LNCaP clone FGC (cell line): ENCODE measurements at regions not wholly inside any gene's neighbourhood (a gene's known extent, or its start where the extent isn't known, plus 50 kb on each side); places are given as distances from the start of the nearest gene placed in this dataset.

Experiments used
- DNase-seq: peaks from one replicate; pipeline ENCODE4 v3.0.0-alpha.2; 2011; ENCODE audit warnings: low read depth
- H3K4me3 ChIP-seq: 2 replicates; pipeline ENCODE4 v1.5.1; 2011; ENCODE audit warnings: mild to moderate bottlenecking, low read depth, low read length, control low read depth
- CTCF ChIP-seq: IDR thresholded peaks from 2 replicates; pipeline ENCODE4 v1.5.1; 2012; ENCODE audit warnings: mild to moderate bottlenecking; ENCODE audit not compliant: control insufficient read depth, insufficient read depth; ENCODE audit errors: extremely low read depth

- H3K4me3 ChIP-seq = no peak overlapping the region
- peak; percentile 63 for TF ChIP-seq CTCF
- DNase-seq = no peak
These were observed 258.8 kb upstream of the NCAM2 start for GRCh38 chr21:20739421-20739820.

DNA sequence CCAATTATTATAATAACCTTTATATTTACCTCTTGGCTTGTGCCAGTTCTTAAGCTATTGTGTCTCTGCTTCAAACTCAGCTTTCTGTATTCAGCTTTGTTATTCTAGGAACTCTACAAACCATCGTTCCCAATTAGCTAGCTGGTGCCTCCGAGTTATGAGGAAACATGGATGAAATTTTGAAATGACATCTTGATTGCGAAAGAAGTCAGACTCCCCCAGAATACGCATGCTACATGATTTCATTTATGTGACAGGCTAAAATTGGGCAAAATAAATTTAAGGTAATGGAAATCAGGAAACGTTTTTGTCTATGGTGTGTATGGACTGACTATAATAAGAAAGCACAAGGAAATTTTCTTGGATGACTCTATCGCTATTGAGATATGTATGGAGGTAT, 256.8 kb upstream of the NCAM2 start:
- H3K4me3 ChIP-seq = no peak overlapping the region
- no peak for TF ChIP-seq CTCF
- no peak for DNase-seq

GRCh38 chr21:20760221-20760620, 238.0 kb upstream of the NCAM2 start:
- DNase-seq = no peak
- TF ChIP-seq CTCF = no peak
- H3K4me3 ChIP-seq = no peak overlapping the region

GRCh38 chr21:20774737-20775136, 223.5 kb upstream of the NCAM2 start:
- DNase-seq = no peak
- no peak overlapping the region for H3K4me3 ChIP-seq
- TF ChIP-seq CTCF = no peak

DNA sequence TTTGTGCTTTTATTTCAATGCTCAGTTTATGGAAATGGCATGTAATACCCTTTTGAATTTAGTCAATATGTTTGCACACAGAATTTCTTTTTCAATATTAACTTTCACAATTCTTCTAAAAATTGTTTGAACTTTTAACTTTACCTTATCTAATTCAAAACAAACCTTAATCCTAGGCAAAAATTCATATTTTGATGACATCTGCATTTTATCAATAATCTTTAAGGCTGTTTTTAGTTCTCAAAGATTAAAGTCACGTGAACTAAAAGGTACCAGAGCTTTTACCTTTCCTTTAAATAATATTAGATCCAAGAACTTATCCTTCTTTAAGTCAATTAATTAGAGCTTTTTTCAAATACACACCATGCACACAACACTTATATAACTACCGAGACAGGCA, 218.9 kb upstream of the NCAM2 start:
- no peak for DNase-seq
- TF ChIP-seq CTCF = no peak
- no peak overlapping the region for H3K4me3 ChIP-seq

GRCh38 chr21:20783611-20784010, 214.6 kb upstream of the NCAM2 start:
- TF ChIP-seq CTCF = no peak
- no peak for DNase-seq
- no peak overlapping the region for H3K4me3 ChIP-seq

GRCh38 chr21:20789729-20790500, 208.3 kb upstream of the NCAM2 start:
- TF ChIP-seq CTCF = no peak
- H3K4me3 ChIP-seq = no peak overlapping the region
- no peak for DNase-seq
